Upper lobe of left lung (tissue), 6 donors: ENCODE measurements at regions not wholly inside any gene's neighbourhood (a gene's known extent, or its start where the extent isn't known, plus 50 kb on each side); places are given as distances from the start of the nearest gene placed in this dataset.
A peak's percentile ranks its signal among the peaks of the same experiment; 100 is the strongest.

Experiments
- ATAC-seq, 2 donors: fragments of 200-7000 bp; cut with Tn5 transposase; one replicate each; pipeline ENCODE4 v1.9.1; 2022; ENCODE audit warnings: mild to moderate bottlenecking in 2 of 2, moderate library complexity in 2 of 2; ENCODE audit not compliant: low FRiP score in 2 of 2
- DNase-seq, 2 donors: peaks; one replicate each; pipeline ENCODE4 v3.0.0-alpha.2; 2019 to 2020
- H3K27ac ChIP-seq, 4 donors: fragments of 200-600 bp; sonication (generic); one replicate each; pipeline ENCODE4 v1.5.1; 2016 to 2019
- H3K27me3 ChIP-seq, 4 donors: fragments of 200-600 bp; sonication (generic); one replicate each; pipeline ENCODE4 v1.5.1; 2017 to 2019
- H3K36me3 ChIP-seq, 4 donors: fragments of 200-600 bp; sonication (generic); one replicate each; pipeline ENCODE4 v1.5.1; 2016 to 2019
- H3K4me1 ChIP-seq, 4 donors: fragments of 200-600 bp; sonication (generic); one replicate each; pipeline ENCODE4 v1.5.1; 2018 to 2019
- H3K4me3 ChIP-seq, 4 donors: fragments of 200-600 bp; sonication (generic); one replicate each; pipeline ENCODE4 v1.5.1; 2017 to 2019; ENCODE audit warnings: mild to moderate bottlenecking in 2 of 4, moderate library complexity in 1 of 4
- H3K9me3 ChIP-seq, 4 donors: fragments of 200-600 bp; sonication (generic); one replicate each; pipeline ENCODE4 v1.5.1; 2018 to 2019
- EP300 ChIP-seq, 4 donors: sonication (generic); formaldehyde crosslinking; IDR thresholded peaks; one replicate each; pipeline ENCODE4 v1.5.1; 2017; ENCODE audit warnings: antibody characterized with exemption in 4 of 4, control low read depth in 2 of 4
- POLR2A ChIP-seq, 4 donors: fragments of 450-650 bp; IDR thresholded peaks; one replicate each; pipeline ENCODE4 v1.5.1; 2016 to 2017; ENCODE audit warnings: antibody characterized with exemption in 4 of 4, mild to moderate bottlenecking in 2 of 4
- POLR2AphosphoS5 ChIP-seq, 2 donors: sonication (generic); formaldehyde crosslinking; IDR thresholded peaks; one replicate each; pipeline ENCODE4 v1.5.1; 2017; ENCODE audit warnings: antibody characterized with exemption in 2 of 2
- WGBS, 2 donors: methylation state at CpG; one replicate each; pipeline ENCODE4 v1.1.5; 2017 to 2018; 5-methylcytosine and 5-hydroxymethylcytosine counted together
- TF ChIP-seq, protein P1 (sequence below), 6 experiments: fragments of 450-650 bp in 4 of 6; fragments of 200-600 bp in 2 of 6; sonication (generic) in 2 of 6; IDR thresholded peaks; one replicate each; pipeline ENCODE4 v1.5.1; 2016 to 2019; ENCODE audit warnings: antibody characterized with exemption in 6 of 6
- donor health status: DM: no; HTN: no; CAD: no; lungs with moderate emphysema.
- donor health status: DM: no; HTN: yes; CAD: no; lungs with severe emphysema.

- H3K4me3 ChIP-seq = no peak overlapping the region
- DNase-seq = peak in 1 of 2 donors; percentile 52
- no peaks in the 10 kb centered on the region for H3K36me3 ChIP-seq
- no peak for ATAC-seq
- no peak overlapping the region for H3K27ac ChIP-seq
- no peak for TF ChIP-seq EP300 (IDR thresholded peaks at IDR 0.05)
- H3K9me3 ChIP-seq = no peaks in the 10 kb centered on the region
- no peaks in the 10 kb centered on the region for H3K27me3 ChIP-seq
- no peaks in the 10 kb centered on the region for H3K4me1 ChIP-seq
- 95 to 96% methylated on average over 36 to 43 of the region's 43 CpGs for WGBS, 2 donors
Measured at GRCh38 chr18:78085241-78086185, 835.9 kb downstream of the GALR1 start.

DNA sequence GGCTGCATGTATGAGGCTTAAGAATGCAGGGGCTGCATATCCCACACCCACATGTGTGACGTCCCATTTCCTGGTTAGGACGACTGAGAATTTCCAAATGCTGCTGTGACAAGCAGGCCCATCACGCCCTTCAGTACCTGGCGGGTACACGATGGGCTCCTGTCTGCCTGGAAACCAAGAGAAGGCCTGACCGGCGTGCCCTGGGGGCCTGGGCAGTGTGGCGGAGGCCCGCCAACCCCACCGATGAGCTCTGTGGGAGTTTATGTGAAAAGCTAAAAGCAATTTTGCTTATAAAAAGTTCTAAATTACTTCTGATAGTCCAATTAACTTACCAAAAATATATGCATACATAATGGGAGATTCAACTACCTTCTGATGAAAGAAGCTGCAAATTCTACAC is 837.3 kb downstream of the GALR1 start:
- no peak for DNase-seq
- Histone ChIP-seq H3K27me3 (no peaks in the 10 kb centered on the region), H3K36me3 (no peaks in the 10 kb centered on the region), H3K27ac (no peak overlapping the region), H3K4me3 (no peak overlapping the region), H3K9me3 (no peaks in the 10 kb centered on the region), H3K4me1 (no peaks in the 10 kb centered on the region)
- 91 to 96% methylated on average over 6 to 10 of the region's 10 CpGs for WGBS, 2 donors
- TF ChIP-seq POLR2A (IDR thresholded peaks at IDR 0.05) = no peak
- TF ChIP-seq, protein P1, sequence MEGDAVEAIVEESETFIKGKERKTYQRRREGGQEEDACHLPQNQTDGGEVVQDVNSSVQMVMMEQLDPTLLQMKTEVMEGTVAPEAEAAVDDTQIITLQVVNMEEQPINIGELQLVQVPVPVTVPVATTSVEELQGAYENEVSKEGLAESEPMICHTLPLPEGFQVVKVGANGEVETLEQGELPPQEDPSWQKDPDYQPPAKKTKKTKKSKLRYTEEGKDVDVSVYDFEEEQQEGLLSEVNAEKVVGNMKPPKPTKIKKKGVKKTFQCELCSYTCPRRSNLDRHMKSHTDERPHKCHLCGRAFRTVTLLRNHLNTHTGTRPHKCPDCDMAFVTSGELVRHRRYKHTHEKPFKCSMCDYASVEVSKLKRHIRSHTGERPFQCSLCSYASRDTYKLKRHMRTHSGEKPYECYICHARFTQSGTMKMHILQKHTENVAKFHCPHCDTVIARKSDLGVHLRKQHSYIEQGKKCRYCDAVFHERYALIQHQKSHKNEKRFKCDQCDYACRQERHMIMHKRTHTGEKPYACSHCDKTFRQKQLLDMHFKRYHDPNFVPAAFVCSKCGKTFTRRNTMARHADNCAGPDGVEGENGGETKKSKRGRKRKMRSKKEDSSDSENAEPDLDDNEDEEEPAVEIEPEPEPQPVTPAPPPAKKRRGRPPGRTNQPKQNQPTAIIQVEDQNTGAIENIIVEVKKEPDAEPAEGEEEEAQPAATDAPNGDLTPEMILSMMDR (IDR thresholded peaks at IDR 0.05) = no peak
- no peak for TF ChIP-seq EP300 (IDR thresholded peaks at IDR 0.05)
- TF ChIP-seq POLR2AphosphoS5 (IDR thresholded peaks at IDR 0.05) = no peak
- no peak for ATAC-seq

GRCh38 chr18:78087338-78087737 is 837.7 kb downstream of the GALR1 start:
- Histone ChIP-seq H3K27ac (no peak overlapping the region), H3K4me1 (no peaks in the 10 kb centered on the region), H3K4me3 (no peak overlapping the region), H3K36me3 (no peaks in the 10 kb centered on the region), H3K27me3 (no peaks in the 10 kb centered on the region), H3K9me3 (no peaks in the 10 kb centered on the region)
- TF ChIP-seq, protein P1 (IDR thresholded peaks at IDR 0.05) = no peak
- TF ChIP-seq POLR2A (IDR thresholded peaks at IDR 0.05) (no peak), EP300 (IDR thresholded peaks at IDR 0.05) (no peak), POLR2AphosphoS5 (IDR thresholded peaks at IDR 0.05) (no peak)
- DNase-seq (no peak), ATAC-seq (peak in 1 of 2 donors; percentile 75)
- WGBS, 2 donors = 82 to 95% methylated on average over 2 of the region's 2 CpGs

- Histone ChIP-seq H3K27me3 (no peaks in the 10 kb centered on the region), H3K27ac (no peak overlapping the region), H3K4me3 (no peak overlapping the region), H3K36me3 (no peaks in the 10 kb centered on the region), H3K4me1 (no peaks in the 10 kb centered on the region), H3K9me3 (no peaks in the 10 kb centered on the region)
- ATAC-seq = no peak
- 88 to 95% methylated on average over 11 of the region's 11 CpGs for WGBS, 2 donors
- TF ChIP-seq EP300 (IDR thresholded peaks at IDR 0.05) (no peak), POLR2A (IDR thresholded peaks at IDR 0.05) (no peak), POLR2AphosphoS5 (IDR thresholded peaks at IDR 0.05) (no peak)
- TF ChIP-seq, protein P1 (IDR thresholded peaks at IDR 0.05) = no peak
- DNase-seq = no peak
Measured at GRCh38 chr18:78090584-78090983, 840.9 kb downstream of the GALR1 start.

- 76 to 95% methylated on average over 2 of the region's 2 CpGs for WGBS, 2 donors
- ATAC-seq (no peak), DNase-seq (no peak)
Measured at GRCh38 chr18:78092901-78093300, 843.3 kb downstream of the GALR1 start.

More at GRCh38 chr18:78092901-78093300, 843.3 kb downstream of the GALR1 start:
- no peak overlapping the region for H3K27ac ChIP-seq
- H3K4me1 ChIP-seq = no peaks in the 10 kb centered on the region
- no peak overlapping the region for H3K4me3 ChIP-seq
- H3K36me3 ChIP-seq = no peaks in the 10 kb centered on the region
- H3K9me3 ChIP-seq = no peaks in the 10 kb centered on the region
- TF ChIP-seq POLR2AphosphoS5 (IDR thresholded peaks at IDR 0.05) (no peak), POLR2A (IDR thresholded peaks at IDR 0.05) (no peak), EP300 (IDR thresholded peaks at IDR 0.05) (no peak)
- TF ChIP-seq, protein P1 (IDR thresholded peaks at IDR 0.05) = no peak
- H3K27me3 ChIP-seq = no peaks in the 10 kb centered on the region
